HG03342 (cell line): ENCODE measurements at regions not wholly inside any gene's neighbourhood (a gene's known extent, or its start where the extent isn't known, plus 50 kb on each side); places are given as distances from the start of the nearest gene placed in this dataset.
"Not testable (repeated sequence)": the region's sequence is repeated elsewhere in the genome, so short reads cannot be mapped to it uniquely, and the experiment has no call there.

Experiments used
- ATAC-seq: cut with Tn5 transposase; IDR thresholded peaks from one replicate; pipeline ENCODE4 v1.9.1; 2021; ENCODE audit warnings: mild to moderate bottlenecking, moderate library complexity; ENCODE audit not compliant: unreplicated experiment

DNA sequence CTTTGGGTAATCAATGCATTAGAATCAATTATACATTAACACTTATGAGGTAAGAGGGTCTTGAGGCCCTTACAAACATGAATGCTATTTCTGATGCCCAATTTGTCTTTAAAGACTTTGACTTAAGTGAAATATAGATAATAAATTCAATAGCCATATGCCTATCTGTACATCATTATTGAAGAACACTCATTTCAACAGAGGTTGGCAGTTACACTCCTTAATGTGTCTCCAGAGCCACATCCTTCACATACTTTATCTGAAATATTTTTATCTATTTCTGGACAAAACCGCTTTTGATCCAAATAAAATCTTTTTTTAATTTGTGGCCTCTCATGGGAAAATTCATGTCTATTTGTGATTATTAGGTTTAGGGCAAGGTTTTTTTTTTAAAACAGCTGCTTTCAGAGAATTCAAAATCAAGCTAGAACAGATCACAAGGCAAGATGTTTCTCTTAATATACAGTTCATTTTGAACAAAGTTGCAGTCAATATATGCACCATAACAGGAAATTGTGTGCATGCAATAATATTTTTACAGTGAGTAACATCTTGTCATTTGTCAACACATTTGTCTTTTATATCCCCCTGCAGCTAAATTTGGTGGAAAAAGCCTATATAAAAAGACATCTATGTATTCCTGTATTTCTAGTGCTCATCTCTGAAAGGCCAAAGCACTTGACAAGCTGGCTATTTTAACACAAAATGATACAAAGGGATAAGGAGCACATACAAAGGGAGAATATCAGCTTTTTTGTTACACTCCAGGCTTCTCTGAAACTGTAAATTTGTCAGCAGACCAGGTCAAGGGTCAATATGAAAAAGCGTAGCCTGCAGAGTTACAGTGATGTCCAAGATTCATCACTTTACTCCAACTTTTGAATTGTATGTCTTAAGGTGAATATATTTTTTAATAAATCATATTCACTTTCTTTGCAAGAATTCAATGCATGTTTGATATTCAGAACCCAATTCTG is 146.2 kb upstream of the DPH6 start:
- no peak for ATAC-seq

DNA sequence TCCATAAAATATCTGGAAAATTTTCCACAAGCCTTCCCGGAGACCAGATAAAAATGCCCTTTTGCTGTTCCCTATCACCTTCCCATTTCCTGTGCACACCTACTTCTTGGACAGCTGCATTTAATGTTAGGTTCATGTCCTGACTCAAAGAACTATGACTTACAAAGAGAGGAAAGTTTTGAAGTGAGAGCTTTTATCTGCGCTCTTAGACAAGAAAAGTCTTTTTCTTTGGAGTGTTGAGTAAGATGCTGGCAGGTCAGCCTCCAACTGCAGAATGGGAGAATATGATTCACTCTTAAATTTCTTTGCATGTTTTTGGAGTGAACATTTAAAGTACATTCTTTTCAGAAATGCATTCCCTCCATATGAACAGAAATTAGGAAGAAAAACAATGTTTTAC is 147.3 kb upstream of the DPH6 start:
- ATAC-seq, result no peak

DNA sequence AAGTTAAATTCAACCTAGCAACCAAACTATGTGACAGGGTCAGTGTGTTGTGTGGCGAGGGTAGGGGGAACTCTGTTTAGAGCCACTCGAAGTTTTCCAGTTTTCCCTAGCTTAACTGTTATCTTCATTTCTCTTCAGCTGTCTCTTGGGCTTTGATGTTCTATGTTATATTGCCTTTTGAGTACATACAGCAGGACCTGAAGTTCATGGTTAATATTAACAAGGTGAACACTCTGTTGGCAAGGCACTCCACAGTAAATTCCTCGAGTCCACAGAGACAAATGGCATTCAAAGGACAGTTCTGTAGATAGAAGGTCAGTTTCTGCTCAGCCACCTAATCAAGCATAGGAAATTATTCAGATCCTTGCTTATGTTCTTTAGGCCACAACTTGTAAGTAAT is 147.9 kb upstream of the DPH6 start:
- no peak for ATAC-seq

DNA sequence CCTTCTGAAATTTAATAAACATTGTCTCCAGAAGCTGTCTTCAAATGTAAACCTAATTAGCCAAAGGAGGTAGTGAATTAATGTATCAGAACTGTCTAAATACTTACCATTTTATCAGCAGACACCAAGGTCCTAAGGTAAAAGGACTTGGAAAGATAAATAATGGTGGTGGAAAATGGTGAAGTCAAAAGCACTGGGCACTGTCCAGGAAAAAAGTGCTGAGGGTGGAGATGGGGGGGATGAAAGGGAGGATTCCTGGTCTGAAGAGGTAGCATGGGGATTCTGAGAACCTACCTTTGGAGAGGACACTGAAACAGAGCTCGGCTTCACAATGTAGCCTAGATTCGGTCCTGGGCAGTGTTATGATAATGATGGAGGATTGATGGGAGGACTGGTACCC is 149.0 kb upstream of the DPH6 start:
- ATAC-seq, result no peak

DNA sequence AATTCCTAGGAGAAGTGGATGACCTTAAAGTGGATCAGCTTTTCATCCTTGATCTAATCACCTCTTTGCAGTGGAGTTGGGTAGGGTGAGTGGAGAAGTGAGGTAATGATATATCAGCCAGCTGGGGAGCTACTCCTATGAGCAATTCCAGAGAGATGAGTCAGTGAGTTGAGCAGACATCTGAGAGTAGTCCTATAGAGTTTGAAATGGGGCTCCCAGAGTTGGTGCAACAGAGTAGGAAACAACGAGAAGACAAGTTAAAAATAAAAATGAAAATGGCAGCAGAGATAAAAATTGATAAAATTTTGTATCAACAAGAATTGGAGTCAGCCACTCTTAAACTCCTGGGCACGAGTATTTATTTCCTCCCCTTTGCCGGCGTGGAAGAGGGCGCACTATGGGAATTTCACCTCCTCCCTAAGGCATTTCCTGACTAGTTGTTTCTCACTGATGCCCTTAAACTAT is 150.8 kb upstream of the DPH6 start:
- ATAC-seq, result no peak

DNA sequence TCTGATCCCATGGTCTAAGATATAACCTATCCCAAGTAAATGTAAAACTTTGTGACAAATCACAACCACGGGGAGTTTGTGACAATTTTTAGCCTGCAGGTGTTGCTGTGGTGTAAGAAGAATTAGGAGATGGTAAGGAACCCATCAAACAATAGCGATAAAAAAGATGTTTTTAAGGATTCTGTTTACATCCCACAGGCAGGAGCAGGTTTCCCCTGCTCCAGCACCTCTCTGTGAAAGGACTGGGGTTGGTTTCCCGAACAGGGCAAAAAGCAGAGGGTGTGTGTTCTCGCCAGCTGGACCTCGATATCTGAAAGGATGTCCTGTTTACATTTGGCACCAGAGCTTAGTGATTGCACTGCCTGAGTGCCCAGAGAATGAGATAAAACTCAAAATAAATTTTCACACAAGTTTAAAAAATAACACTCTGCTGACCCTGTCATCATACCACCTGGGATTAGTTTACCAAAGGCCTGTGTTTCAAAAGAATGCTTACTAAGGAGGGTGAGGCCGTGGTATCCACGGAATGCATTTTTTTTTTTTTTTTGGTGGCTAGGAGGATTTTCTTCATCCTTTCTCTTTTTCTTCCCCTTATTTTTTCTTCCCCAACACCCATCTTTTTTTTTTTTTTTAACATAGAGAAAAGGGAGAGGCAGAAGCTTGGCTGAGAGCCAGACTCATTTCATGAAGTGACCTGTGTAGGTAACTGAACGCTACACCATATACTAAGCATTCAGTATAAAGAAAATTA is 151.8 kb upstream of the DPH6 start:
- ATAC-seq, result no peak

DNA sequence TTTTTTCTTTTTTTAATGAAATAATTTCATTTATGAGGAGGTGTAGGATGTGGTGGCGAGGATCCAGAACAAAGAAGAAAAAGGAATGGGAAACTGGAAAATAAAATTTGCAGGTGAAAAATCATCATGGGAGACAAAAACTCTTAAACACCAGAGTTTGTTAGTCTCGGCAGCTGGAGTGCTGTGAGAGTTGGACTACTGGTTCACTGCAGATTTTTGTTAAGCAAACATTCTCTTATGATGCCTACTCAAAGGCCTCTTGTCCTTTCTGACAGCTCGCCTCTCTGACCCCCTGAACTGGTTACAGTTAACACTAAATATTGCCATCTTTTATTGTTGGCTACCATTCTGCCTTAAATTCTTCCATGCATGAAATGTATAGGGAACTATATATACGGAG is 152.4 kb upstream of the DPH6 start:
- ATAC-seq, result no peak

DNA sequence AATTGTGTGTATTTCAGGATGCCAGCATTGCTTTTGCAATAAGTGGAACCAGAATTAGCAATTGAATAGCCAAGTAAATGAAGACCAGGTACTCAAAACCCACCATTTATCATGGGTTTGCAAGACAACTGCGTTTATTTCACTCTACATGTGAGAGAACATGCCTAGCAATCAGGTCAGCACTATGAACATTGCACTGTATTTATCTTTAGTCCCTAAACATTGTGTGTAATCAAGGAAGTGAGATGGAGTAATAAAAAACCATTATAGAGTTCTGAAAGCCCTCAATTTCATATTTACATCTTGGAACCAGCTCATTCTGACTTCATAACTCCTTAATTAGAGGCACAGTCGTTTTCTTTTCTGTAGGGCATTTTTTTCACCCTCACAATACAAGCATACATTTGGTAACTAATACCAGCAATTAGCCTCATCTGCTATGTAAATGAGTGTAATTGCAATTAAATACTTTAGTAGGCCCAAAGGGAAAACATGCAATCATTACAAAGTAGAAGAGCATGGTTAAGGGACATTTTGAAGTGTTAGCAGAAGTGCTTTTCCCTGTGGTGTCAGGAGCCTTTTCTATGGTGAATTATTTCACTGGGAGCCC is 153.1 kb upstream of the DPH6 start:
- ATAC-seq, result no peak

DNA sequence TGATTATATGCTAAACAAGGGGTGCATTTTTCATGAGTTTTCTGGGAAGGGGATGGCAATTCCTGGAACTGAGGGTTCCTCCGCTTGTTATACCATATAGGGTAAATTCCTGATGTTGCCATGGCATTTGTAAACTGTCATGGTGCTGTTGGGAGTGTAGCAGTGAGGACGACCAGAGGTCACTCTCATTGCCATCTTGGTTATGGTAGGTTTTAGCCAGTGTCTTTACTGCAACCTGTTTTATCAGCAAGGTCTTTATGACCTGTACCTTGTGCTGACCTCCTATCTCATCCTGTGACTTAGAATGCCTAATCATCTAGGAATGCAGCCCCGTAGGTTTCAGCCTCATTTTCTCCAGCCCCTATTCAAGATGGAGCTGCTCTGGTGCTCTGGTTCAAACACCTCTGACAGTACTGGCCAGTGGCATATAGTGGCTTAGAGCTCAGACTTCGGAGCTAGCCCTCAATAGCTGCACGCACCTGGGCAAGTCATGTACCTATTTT is 154.2 kb upstream of the DPH6 start:
- ATAC-seq, result not testable (repeated sequence)

DNA sequence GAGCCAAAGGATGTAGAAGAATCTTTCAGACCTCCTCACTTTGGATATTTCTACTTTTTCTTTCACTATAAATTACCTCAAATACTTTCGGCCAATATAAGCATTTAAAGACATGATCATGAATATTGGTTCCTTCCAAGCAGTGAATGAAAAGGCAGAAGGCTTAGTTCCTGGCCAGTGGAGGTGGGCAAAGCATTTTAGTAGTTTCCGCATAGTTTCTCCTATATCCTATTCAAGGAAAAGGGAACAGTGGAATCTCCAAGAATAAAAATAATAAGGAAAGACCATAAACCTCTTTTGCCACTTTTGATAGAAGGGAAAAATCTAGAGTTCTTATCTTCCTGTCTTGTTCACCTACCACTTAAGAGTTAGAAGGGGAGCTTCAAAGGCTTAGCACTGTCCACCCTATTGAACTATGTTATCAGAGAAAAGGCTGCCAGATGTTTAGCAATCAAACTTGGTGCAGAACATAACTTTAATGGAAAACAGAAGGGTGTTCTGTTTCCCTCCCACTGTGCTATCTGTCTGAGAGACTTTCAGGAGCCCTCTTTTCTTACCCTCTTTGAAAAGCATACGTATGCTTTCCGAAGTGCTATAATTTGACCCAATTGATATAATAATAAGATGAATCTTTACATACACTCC is 155.6 kb upstream of the DPH6 start:
- ATAC-seq, result no peak

DNA sequence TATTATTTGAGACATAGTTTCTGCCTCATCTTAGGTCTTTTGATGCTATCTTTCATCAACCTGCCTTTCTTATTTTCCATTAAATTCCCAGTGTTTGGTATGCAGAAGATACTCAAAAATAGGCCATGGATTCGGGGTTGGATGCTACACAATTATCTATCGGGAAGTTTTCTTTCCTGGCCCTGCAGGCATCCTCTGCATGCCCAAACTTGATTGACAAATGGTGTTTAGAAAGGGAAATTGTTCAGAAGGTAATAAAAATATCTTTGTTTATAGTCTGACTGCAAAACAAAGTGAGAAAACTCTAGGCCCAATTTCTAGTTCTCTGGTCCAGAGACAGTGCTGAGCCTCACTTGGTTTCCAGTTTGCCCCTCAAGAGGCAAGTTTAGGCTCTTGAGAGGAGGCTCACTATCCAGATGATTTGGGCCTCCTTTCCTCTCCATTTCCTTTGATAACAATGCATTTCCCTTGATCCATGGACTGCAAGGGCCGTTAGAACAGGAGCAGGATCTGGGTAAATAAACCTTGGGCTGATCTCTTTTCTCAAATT is 157.1 kb upstream of the DPH6 start:
- ATAC-seq, result no peak

DNA sequence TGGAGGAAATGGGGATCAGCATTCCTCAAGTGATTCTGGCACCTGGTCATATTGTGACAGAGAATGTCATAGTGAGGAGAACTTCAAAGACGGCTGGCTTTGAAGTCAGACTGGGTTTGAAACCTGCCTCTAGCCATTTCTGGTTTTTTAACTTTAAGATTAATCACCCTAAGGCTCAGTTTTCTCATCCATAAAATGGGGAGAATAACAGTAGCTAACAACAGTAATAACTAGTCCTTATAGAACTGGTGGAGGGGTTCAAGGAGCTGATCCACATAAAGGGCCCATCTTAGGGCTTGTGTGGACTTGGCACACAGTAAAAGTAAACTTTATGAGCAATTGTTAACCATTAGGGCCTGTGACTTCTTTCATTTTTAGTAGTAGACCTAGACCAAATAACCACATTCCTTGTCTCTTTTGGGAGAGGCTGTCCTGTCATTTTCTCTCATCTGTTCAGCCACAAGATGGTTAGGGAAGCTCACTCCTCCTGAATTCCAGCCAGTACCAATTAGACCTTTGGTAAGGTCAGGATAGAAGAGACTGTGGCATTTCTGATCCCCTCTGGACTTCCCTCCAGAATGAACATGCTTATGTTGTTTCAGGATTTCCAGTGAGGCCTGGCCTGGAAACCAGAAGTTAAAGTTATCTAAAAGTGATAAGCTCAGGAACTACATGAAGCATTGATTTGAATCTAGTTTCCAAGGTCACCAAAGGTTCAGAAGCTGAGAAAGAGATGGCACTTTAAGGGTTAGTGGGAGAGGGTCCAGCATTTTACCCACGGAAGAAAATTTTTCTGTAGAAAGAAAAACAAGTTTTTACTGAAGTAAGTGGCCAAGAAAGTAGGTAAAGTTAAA is 159.3 kb upstream of the DPH6 start:
- no peak for ATAC-seq

DNA sequence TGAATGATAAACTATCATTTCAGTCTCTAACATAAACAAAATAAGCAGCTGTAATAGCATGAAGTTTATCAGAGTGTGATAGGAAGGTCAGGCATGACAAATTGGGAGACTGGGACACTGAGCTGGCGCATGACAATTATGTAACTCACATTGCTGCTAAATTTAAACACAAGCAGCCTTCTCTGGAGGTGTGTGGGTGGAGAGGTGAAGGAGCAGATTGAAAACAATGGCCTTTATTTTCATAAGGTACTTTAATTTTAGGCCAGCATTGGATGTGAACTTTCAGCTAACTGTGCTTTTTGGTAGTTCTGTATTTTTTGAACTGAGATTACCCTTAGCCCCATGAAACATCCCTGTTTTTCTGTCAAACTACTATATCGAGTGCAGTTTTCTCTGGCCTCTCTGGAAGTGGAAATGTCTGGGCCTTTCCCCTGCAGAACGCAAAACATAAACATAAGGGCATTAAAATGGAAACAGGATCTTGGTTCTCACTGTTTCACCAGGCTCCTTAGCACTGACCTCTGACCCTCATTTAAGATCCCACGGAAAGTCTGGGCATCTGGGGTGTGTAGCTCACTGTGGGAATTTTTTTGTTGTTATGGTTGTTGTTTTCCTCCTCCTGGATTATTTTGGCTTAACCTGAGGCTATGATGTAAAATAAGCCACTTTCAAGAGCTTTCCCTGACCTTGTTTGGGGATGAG is 160.1 kb upstream of the DPH6 start:
- ATAC-seq, result no peak

DNA sequence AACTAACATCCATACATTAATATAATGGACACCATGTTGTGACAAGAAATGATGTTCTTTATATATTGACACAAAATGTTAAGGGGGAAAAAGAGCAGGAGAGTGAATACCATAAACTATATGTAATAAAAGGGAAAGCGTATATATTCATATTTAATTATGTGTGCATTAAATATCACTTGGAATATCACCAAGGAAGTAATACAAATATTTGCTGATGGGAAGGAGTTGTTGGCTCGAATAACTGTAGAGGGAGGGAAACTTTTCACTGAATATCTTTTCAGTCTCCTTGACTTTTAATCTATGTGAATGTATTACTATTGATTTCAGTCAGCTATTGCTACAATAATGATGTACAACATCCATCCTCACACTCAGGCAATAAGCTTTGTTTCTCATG is 167.0 kb upstream of the DPH6 start:
- no peak for ATAC-seq

DNA sequence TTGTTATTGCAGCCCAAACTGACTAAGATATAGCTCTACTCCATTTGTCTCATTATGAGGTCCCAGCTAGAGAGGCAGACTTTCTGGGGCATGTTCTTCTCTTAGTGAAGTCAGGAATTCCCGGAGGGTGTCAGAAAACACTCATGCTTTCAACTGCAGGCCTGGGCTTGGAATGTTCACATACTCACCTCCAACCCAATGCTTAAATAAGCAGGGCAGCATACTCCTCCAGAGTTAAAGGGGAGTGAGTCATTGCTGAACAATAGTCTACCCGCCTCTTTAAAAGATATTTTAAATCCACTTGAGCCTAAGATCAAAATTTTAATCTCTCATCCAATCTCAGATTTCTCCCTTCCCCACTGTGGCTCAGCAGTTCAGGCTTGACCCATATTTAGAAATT is 167.8 kb upstream of the DPH6 start:
- no peak for ATAC-seq

DNA sequence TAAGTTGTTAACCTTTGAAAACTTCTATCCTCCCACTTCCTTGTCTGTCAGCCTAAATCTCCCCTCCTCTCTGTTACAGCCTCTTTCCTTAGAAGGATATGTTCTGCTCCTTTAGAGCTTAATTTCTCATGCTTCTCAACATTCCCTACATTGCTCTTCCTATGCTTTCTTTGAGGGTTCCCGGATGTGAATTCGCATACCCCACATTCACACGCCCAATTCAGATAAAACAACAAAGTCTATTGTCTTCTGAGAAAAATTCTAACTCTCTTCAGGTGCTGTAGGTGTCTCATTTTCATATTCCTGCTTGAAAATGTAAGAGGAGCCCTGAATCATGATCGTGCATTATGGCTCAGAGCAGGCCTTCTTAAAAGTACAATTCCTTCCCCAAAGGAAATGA is 171.8 kb upstream of the DPH6 start:
- ATAC-seq, result no peak

DNA sequence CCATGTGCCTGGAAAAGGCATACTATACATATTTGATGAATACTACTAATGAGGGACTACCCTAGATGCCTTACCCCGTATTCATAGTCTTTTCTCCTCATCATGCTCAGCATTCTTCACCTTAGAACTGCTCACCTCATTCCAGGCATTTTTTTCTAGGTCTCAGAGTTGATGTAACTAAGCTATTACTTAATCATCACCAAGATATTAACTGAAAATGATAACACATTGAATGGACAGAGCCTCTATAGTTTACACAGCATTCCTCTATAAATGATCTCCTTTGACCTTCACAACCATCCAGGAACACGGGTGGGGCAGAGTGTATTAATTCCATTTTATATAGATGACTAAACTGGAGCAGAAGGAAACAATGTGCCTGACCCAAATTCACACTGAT is 174.1 kb upstream of the DPH6 start:
- no peak for ATAC-seq

DNA sequence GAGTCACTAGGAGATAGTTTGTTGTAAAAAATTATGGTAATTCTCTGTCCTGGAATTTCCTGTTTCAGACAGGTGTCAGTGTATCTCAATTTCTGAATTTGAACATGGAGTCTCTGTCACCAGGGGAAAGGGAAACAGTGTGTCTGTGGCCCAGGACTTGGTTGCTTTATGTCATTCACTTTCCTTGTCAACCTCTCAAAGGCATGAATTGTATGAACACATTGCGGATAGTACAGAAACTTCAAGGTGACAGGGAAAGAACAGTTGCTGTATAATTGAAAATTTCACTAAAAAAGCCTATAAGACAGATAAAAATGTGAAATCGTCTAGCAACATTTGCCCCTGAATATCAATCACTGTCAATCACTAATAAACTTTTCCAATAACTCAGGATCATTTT is 175.0 kb upstream of the DPH6 start:
- no peak for ATAC-seq

DNA sequence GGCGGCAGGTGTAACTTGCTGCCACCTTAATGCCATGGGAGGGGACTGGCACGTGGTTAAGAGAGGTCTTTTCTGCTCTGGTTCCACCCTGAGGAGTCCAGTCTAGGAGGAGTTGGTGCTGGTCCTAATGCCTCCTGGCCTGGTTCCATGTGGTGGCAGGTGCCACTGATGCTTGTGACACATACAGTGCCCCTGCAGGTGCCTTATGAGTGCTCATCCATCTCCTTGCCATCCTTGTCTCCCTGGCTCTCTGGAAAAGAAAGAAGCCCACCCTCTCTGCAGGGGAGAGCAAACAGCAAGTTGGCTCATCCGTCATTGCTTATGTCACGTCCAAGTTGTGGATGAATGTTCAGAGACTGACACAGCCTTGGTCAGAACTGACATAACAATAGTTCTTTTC is 175.8 kb upstream of the DPH6 start:
- no peak for ATAC-seq
